ENCODE measurements at regions not wholly inside any gene's neighbourhood (a gene's known extent, or its start where the extent isn't known, plus 50 kb on each side); places are given as distances from the start of the nearest gene placed in this dataset.

DNA sequence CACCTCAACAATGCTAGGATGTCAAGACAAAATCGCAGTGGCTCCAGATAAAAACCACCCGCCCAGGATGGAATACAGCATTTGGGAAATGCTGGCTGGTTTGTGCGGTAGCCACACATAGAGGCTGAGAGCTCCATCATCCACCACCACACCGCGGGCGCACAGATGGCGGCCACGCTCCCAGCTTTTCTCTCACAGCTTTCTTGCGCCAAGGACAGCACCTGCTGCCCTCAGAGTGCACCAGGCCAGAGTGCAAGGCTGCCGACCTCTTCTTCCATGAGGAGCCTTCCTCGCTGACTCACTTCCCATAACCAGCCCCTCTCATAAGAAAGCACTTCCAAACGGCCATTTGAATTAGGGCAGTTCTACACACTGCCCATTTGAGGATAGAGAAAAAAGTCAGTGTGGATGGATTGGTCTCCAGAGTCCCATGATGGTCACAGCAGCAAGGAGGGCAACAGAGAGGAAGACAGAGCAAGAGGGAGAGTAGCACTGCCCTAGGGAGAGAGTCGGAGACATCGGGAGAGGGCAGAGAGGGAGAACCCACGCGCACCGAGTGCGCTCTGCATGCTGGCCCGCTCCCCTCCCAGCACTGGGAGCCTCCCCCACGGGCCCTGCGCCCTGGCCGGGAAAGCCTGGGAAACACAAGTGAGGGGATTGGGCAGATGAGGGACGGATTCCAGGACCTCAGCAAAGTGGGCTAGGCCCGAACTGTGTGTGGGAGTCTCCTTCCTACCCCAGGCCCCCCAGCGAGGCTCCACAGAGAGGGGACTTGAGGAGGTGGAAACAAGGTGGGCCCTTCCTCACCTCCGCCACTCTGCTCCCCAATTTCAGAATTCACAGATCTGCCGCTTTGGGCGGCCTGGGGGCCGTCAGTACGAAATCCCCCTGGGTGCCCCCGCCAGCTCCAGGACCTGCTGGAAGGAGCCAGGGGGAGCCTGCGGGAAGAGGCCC lies 156.9 kb downstream of the USP12 start:
- no peak overlapping the region for H3K27ac ChIP-seq
- no peak overlapping the region for H3K4me3 ChIP-seq

DNA sequence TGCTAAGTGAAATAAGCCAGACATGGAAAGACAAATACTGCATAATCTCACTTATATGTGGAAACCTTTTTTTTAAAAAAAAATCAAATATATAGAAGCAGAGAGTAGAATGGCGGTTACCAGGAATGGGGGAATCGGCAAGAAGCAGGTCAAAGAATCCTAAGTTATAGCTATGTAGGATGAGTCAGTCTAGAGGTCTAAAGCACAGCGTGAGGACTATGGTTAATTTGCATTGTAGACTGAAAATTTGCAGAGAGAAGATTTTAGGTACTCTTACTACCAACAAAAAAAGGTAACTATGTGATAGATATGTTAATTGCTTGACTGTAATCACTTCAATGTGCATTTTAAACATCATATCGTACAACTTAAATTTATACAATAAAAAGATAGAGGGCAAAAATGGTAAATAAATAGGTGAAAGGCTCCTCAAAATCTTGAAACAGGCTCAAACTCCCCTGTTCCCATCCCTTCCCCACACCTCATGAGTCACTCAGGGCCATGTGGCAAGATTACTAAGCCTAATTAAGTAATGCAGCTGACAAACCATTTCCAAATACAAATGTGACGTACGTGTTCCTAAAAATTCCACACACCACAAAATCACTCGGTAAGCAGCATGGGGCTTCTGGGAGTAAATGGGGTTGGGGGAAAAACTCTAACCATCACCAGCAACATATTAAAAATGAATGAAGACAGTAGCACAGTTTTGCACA lies 159.0 kb downstream of the USP12 start:
- H3K27ac ChIP-seq: no peak overlapping the region
- H3K4me3 ChIP-seq: no peak overlapping the region

- Histone ChIP-seq H3K4me3 (no peak overlapping the region), H3K27ac (no peak overlapping the region)
Observed at GRCh38 chr13:27011661-27012060, 159.9 kb downstream of the USP12 start.

- Histone ChIP-seq H3K4me3 (no peak overlapping the region), H3K27ac (no peak overlapping the region)
Observed at GRCh38 chr13:27008733-27009132, 162.9 kb downstream of the USP12 start.

DNA sequence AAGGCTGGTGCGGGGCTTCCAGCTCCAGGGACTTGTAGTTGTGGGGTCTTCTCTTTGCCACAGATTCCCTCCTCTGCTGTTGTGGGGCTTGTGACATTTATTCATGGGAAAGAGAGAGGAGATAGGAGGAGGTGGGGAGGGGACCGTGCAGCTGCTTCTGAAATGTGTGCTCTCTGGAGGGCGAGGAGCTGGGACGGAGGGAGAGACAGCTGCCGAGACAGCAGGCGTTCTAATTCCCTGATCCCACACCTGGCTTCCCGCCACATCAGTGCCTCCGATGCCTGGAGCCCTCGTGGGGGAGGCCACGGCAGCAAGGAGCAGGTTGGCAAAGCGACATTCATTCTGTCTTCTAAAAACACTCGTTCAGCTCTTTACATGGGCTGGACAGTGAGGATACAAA lies 164.4 kb downstream of the USP12 start:
- H3K27ac ChIP-seq: no peak overlapping the region
- H3K4me3 ChIP-seq: peak overlapping the region in 2 of 7 experiments; percentile 22 to 41

- H3K4me3 ChIP-seq: peak overlapping the region in 6 of 7 experiments; percentile 6 to 41 (median 18)
- H3K27ac ChIP-seq: no peak overlapping the region
Observed at GRCh38 chr13:27006519-27007161, 165.0 kb downstream of the USP12 start.

DNA sequence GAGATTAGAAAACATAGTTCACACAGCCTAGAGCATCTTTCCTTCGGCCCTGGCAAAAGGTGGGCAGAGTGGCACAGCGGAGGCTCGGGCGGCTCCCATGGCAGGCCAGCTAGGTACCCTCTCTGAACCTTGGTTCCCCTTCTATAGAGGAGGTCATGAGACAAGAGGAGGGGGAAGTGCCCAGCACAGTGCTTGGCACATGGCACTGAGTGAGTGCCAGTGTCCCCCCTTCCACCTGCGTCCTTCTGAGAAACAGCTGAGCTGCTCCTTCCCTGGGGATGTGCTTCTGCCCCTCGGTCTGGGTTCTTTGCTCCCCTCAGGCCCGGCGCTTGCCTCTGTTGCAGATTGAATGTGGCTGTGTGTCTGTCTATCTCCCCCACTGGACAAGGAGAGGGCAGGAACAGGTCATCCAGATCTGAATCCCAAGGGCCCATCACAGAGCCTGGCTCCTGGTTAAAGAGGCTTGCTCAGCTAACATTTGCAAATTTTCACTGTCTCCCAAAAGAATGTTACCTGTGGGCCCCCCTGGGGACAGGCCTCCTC lies 165.6 kb downstream of the USP12 start:
- H3K27ac ChIP-seq: no peak overlapping the region
- H3K4me3 ChIP-seq: no peak overlapping the region

- Histone ChIP-seq H3K4me3 (no peak overlapping the region), H3K27ac (no peak overlapping the region)
Observed at GRCh38 chr13:27005556-27005955, 166.1 kb downstream of the USP12 start.

DNA sequence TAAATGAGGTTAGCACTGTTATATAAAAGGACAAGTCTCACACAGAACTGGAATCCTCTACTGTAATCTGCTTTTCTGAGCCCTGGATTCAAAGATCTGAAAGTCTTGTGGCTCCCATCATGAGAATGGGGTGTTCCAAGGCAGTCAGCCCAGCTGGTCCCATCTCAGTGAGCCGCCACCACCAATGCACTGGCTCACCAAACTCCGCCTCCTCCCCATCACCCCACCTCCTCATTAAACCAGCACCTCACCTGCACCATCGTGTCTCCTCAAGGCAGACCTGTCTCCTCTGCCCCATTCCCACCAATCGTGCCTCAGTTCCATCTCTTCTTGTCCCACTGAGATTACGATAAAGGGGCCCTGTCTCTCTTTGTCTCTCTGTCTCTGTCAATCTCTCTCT lies 166.7 kb downstream of the USP12 start:
- no peak overlapping the region for H3K27ac ChIP-seq

DNA sequence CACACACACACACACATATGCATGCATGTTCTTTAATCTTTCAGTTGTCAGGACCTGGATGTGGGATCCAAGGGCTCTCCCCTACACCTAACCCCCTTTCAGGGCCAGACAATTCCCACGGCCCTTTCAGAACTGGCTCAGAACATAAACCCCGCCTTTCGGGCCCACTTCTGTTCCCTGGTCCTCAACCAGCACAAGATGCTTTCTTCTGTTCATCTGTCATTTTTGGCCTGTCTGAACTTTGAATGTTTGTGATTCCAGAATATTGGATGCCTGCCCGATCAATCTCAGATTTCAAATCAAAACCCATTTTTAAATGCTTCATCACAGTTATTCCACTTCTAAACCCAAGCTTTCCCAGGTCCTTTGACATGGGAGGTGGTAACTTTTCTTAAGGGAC lies 167.3 kb downstream of the USP12 start:
- H3K27ac ChIP-seq: no peak overlapping the region
- no peak overlapping the region for H3K4me3 ChIP-seq

More for the DNA sequence above, 166.7 kb downstream of the USP12 start:
- no peak overlapping the region for H3K4me3 ChIP-seq

DNA sequence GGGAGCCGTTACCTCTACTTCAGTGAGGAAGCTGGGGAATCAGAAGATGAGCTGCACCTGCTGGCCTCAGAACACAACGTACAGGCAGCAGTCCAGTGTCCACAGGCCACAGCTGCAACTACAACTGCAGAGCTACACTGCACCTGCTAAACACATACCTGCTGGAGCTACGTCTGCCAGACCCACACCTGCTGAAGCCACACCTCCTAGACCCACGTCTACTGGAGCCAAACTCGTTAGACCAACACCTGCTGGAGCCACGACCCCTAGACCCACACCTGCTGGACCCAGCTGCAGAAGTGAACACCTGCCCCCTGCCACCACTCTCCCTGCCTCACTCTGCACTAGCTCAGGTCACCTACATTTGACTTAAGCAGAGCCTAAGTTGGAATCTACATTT lies 169.9 kb downstream of the USP12 start:
- no peak overlapping the region for H3K4me3 ChIP-seq
- no peak overlapping the region for H3K27ac ChIP-seq

GRCh38 chr13:27000686-27001085 lies 170.9 kb downstream of the USP12 start:
- no peak overlapping the region for H3K4me3 ChIP-seq
- H3K27ac ChIP-seq: no peak overlapping the region

DNA sequence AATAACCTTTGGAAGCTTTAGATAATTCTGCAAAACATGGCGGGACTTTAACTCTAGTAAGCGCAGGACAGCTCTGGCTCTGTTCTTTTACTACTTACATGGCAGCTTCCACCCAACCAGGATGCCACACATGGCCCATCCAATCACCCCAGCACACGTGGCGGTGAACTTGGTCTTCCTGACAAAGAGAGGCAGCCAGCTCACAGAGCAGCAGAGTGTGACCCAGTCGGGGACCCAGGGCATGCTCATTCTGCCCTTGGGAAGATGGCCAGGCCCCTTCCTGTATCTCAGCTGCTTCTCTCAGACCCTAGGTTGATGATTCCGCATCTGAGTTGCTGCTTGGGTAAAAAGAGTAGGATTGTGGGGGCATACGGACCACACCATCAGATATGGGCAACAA lies 172.1 kb downstream of the USP12 start:
- Histone ChIP-seq H3K4me3 (no peak overlapping the region), H3K27ac (no peak overlapping the region)

GRCh38 chr13:26998292-26998691 lies 173.3 kb downstream of the USP12 start:
- Histone ChIP-seq H3K27ac (no peak overlapping the region), H3K4me3 (no peak overlapping the region)

GRCh38 chr13:26996965-26997752 lies 174.5 kb downstream of the USP12 start:
- no peak overlapping the region for H3K27ac ChIP-seq
- H3K4me3 ChIP-seq: no peak overlapping the region

DNA sequence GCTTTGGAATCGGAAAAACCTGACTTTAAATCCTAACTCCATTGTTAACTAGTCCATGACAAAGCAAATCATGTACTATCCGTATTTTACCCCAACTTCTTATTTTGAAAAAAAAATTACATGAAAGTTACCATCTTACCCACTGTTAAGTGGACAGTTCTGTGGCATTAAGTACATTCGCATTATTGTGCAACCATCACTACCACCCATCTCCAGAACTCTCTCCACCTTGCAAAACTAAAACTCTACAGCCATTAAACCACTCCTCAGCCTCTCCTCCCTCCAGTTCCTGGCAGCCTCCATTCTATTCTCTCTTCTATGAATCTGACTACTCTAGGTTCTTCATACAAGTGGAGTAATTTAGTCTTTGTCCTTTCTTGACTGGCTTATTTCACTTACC lies 176.5 kb downstream of the USP12 start:
- Histone ChIP-seq H3K27ac (no peak overlapping the region), H3K4me3 (no peak overlapping the region)

DNA sequence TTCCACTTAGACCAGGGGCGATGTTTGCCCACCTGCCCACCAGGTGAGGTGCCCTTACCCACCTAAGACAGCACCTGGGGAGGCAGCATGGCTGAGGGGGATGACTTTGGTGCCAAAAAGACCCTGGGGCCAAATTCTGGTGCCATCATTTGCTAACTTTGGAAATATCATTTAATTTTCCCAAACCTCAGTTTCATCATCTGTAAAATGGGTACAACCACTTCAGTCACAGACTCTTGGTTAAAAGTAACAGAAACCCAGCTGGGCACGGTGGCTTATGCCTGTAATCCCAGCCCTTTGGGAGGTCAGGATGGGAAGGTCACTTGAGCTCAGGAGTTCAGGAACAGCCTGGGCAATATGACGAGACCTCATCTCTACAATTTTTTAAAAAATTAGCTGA lies 177.8 kb downstream of the USP12 start:
- Histone ChIP-seq H3K4me3 (no peak overlapping the region), H3K27ac (no peak overlapping the region)

DNA sequence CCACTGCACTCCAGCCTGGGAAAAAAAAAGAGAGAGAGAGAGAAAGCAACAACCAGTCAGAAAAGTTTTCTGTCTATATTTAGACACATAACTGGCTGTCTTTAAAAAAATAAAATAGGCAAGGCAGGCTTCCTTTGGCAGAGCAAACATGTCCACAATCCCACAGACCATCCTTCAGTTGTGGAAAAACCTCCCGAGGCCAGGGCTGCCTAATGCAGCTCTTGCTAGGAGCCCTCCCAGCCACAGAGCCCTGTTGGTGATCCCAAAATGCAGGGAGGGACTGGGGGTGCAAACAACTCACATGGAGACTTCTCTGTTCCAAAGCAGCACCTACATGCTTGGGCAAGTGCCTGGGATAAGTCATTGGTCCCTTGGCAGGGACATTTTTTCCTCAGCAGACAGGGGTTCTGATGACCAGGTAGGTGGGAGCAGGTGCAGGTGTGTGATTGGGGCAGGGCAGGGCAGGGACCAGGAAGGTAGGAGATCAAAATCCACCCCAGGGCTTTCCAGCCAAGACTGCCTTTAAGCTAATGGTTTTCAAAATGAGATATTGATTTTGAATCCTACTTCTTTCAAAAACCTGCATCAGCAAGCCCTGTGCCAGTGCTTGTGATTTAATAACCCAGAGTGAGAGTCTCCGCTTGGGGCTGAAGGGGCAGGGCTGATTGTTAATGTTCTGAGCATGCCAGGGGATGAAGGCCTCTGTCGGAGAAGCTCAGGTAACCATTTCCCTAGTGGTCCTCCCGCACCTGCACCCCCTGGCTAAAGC lies 178.5 kb downstream of the USP12 start:
- Histone ChIP-seq H3K27ac (no peak overlapping the region), H3K4me3 (no peak overlapping the region)
